ENCODE measurements at regions not wholly inside any gene's neighbourhood (a gene's known extent, or its start where the extent isn't known, plus 50 kb on each side); places are given as distances from the start of the nearest gene placed in this dataset.

- Histone ChIP-seq H3K4me3 (no peak overlapping the region), H3K27me3 (no peaks in the 10 kb centered on the region), H3K36me3 (no peaks in the 10 kb centered on the region), H3K27ac (no peak overlapping the region), H3K9me3 (ENCODE audit: low read depth) (no peaks in the 10 kb centered on the region), H3K4me1 (ENCODE audit: low read depth) (no peaks in the 10 kb centered on the region)
- no peak for TF ChIP-seq CTCF (IDR thresholded peaks at IDR 0.05; ENCODE audit: low read depth, low read length)
- no peak for DNase-seq (ENCODE audit: low read depth in 1 of 2, low spot score in 1 of 2)
Observed at GRCh38 chrX:99717716-99718115, 692.4 kb downstream of the PCDH19 start.

DNA sequence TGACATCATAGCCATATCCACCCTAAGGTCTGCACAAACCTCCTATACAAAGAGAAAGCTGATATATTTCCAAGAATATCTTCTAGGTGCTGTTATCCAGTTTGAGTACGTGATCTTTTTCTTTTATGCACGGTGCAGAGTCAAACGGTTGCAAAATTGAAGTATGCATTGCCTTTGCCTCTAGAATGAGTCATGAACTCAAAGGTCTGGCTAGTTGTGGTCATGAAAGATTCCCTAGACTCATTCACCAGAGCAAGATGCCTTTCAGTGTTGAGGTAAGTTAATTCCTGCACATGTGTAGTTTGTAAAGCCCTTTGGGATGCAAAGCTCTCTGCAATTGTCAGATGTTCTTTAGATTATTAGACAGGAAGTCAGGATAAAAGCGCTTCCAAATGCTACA, 704.4 kb downstream of the PCDH19 start:
- no peak for TF ChIP-seq CTCF (IDR thresholded peaks at IDR 0.05; ENCODE audit: low read depth, low read length)
- H3K4me1 ChIP-seq (ENCODE audit: low read depth), result no peaks in the 10 kb centered on the region
- H3K27ac ChIP-seq, result no peak overlapping the region
- no peak overlapping the region for H3K4me3 ChIP-seq
- no peaks in the 10 kb centered on the region for H3K9me3 ChIP-seq (ENCODE audit: low read depth)
- H3K27me3 ChIP-seq, result no peaks in the 10 kb centered on the region
- H3K36me3 ChIP-seq, result no peaks in the 10 kb centered on the region
- DNase-seq (ENCODE audit: low read depth in 1 of 2, low spot score in 1 of 2), result no peak

- no peak overlapping the region for H3K4me3 ChIP-seq
- DNase-seq (ENCODE audit: low read depth in 1 of 2, low spot score in 1 of 2), result peak in 1 of 2 donors; percentile 6
- H3K4me1 ChIP-seq (ENCODE audit: low read depth), result no peaks in the 10 kb centered on the region
- no peaks in the 10 kb centered on the region for H3K9me3 ChIP-seq (ENCODE audit: low read depth)
- H3K36me3 ChIP-seq, result no peaks in the 10 kb centered on the region
- TF ChIP-seq CTCF (IDR thresholded peaks at IDR 0.05; ENCODE audit: low read depth, low read length), result no peak
- H3K27me3 ChIP-seq, result no peaks in the 10 kb centered on the region
- no peak overlapping the region for H3K27ac ChIP-seq
Observed at GRCh38 chrX:99703473-99703872, 706.6 kb downstream of the PCDH19 start.

GRCh38 chrX:99698451-99698850, 711.6 kb downstream of the PCDH19 start:
- Histone ChIP-seq H3K4me3 (no peak overlapping the region), H3K9me3 (ENCODE audit: low read depth) (no peaks in the 10 kb centered on the region), H3K4me1 (ENCODE audit: low read depth) (no peaks in the 10 kb centered on the region), H3K36me3 (no peaks in the 10 kb centered on the region), H3K27ac (no peak overlapping the region), H3K27me3 (no peaks in the 10 kb centered on the region)
- no peak for DNase-seq (ENCODE audit: low read depth in 1 of 2, low spot score in 1 of 2)
- TF ChIP-seq CTCF (IDR thresholded peaks at IDR 0.05; ENCODE audit: low read depth, low read length), result no peak

DNA sequence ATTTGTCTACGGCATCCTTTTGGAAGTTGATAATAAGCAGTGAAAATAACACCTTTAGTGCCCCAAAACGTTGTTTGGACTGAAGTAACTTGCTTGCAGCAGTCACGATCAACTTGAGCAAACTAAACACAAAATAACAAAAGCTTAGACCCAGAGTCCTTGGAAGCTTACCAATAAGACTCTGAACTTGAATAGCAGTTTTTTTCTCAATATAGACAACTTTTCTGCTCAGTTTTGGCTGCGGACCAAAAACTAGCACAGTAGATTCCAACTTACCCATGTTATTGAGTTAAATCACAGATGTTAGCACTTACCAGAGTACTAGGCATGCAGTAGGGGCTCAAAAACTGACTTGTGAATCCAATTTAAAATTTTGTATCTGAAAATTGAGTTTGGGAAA, 746.9 kb downstream of the PCDH19 start:
- DNase-seq (ENCODE audit: low read depth in 1 of 2, low spot score in 1 of 2), result no peak
- H3K27ac ChIP-seq, result no peak overlapping the region
- no peaks in the 10 kb centered on the region for H3K27me3 ChIP-seq
- no peak overlapping the region for H3K4me3 ChIP-seq
- no peaks in the 10 kb centered on the region for H3K9me3 ChIP-seq (ENCODE audit: low read depth)
- TF ChIP-seq CTCF (IDR thresholded peaks at IDR 0.05; ENCODE audit: low read depth, low read length), result no peak
- no peaks in the 10 kb centered on the region for H3K4me1 ChIP-seq (ENCODE audit: low read depth)
- H3K36me3 ChIP-seq, result no peaks in the 10 kb centered on the region

DNA sequence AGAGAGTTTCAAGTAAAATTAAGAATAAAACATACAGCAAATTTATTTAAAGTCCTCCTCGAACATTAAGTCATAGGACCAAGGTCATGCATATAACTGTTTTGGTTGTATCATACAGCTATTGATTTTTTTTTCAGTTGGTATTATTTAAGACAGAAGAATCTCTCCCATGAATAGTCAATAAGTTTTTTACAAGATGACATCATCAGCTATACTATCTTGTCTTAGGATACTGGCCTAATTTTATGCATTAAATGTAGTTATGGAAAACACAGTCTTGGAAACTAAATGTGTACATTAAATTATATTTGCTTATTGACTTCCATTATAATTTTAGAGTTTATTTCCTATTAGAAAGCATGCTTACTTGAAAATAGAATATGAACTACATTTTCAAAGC, 755.9 kb downstream of the PCDH19 start:
- no peaks in the 10 kb centered on the region for H3K4me1 ChIP-seq (ENCODE audit: low read depth)
- H3K4me3 ChIP-seq, result no peak overlapping the region
- H3K27me3 ChIP-seq, result no peaks in the 10 kb centered on the region
- H3K27ac ChIP-seq, result no peak overlapping the region
- H3K9me3 ChIP-seq (ENCODE audit: low read depth), result no peaks in the 10 kb centered on the region
- no peaks in the 10 kb centered on the region for H3K36me3 ChIP-seq
- no peak for TF ChIP-seq CTCF (IDR thresholded peaks at IDR 0.05; ENCODE audit: low read depth, low read length)
- no peak for DNase-seq (ENCODE audit: low read depth in 1 of 2, low spot score in 1 of 2)

All from cardiac muscle cell (in vitro differentiated cells and primary cell).